HG03025 (cell line): ENCODE measurements at regions not wholly inside any gene's neighbourhood (a gene's known extent, or its start where the extent isn't known, plus 50 kb on each side); places are given as distances from the start of the nearest gene placed in this dataset.

ENCODE experiments used
- ATAC-seq: cut with Tn5 transposase; IDR thresholded peaks from one replicate; pipeline ENCODE4 v1.9.1; 2021; ENCODE audit warnings: mild to moderate bottlenecking, moderate library complexity; ENCODE audit not compliant: unreplicated experiment, low FRiP score

DNA sequence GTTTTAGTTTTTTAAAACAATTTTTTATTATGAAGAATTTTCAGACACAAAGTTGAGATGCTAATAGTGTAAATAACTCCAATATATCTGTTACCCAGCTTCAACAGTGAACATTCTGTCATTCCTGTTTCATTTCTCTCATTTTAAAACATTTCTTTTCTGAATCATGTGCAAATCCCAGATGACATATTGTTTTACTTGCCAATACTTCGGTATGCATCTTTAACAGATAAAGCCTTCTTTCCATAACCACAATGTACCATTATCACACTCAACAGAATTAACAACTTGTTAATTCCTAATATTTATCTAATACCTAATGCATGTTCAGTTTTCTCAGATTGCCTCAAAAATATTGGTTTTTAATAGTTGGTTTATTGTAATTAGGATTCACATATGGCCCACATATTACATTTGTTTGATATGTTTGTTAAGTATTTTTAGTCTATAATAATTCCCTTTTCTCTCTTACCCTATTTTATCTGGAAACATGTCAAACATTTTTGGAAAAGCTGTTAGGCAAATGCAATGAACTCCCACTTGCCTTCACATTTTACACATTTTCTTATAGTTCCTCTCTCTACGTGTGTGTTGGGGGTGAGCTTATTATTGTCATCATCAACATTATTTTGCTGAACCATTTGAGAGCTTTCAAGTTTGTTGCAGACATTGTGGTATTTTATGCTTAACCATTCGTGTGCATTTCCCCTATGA is 58.7 kb upstream of the ANKRD55 start:
- no peak for ATAC-seq

DNA sequence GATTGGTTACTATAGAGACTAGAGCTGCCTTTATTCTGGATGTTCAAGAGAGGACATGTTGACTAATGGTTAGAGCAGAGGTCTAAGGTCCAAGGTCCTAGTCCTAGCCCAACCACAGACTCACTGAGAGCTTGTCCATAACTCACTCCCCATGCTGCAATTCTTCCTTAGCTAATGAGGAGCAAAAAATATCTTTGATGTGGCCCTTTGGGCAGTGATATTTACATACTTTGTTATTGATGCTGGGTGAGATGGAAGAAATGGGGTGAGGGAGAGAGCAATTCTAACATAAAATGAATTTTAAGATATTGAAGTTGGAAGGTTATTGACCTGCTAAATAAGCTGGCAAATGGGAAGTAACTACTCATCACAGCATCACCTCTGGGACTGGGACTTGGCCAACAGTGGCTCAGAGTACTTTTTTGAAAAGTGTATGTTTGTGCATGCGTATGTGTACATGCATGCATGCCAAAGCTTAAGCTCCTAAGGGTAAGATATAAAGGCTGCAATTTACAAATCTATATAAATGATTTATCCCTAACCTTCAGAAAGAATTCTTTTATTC is 58.0 kb upstream of the ANKRD55 start:
- ATAC-seq, result no peak

DNA sequence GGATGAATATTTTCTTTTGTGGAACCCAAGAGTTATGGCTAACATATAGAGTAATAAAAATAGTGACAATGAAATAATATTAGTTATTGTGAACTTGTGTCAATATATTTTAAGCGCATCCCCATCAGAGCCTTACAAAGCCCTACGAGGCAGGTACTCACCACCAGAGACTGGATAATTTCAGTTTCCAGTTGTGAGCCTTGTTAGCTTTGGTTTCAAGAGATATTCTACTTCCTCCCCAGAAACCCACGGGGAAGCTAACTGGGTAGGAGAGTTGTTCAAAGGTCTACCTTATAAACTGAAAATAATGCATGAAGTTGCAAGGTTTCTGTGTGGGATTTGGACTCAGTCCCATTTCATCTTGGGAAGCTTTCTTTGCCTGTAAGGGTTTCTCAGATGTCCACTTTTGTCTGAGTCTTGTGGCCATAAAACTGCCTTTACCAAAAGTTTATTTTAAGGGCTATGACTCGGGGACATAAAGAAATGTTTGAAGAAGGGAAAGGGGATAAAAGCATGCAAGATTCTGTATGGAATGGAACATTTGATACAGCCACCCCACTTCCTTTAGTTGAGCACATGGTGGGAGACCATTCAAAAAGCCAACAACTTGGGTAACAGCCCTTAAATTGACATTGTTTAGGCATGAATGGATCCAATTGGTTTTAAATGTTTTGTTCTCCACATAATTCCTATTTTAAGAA is 57.4 kb upstream of the ANKRD55 start:
- ATAC-seq, result no peak

DNA sequence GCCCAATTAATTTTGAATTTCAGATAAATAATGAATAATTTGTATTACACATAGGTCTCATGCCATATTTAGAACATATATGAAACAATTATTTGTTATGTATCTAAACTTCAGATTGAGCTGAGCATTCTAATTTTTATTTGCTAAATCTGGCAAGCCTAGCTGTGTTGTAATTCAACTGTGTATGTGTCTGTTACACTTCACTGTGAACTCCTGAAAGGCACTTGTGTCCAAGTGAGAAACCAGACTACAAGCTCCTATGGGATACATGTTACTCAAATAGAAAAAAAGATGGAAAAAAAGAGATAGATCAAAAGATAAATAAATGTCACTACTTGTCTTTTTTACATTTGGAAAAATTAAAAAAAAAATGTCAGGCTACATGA is 56.5 kb upstream of the ANKRD55 start:
- no peak for ATAC-seq

DNA sequence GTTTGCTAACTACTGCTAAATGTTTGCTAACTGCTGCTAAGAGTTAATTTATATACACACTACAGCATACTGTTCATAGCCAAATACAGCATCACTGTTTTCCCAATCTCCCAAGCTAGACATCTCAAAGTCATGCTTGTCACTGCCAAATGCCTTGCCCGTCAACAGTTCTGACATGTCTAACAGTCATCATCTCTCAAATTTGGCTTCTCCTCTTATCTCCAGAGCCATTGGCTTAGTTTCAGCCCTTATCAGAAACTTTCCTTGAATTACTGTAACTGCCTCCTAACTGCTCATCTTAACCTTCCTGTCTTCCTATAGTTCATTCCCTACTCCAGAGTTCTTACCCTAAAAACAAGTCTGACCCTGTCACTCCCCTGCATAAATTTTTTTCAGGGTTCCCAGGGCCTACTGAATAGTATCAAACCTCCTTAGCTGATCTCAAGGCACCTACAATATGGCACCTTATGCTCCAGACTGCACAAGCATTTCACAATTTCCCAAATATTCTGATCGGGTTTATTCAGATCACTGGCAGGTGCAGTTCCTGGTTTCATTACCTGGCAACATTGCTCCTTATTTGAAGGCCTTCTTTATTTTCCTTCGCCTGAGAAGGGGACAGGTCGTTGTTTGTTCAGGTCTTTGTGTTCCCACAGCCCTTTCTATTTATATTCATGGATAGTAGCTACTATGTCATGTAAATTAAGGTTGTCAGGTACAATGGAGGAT is 55.9 kb upstream of the ANKRD55 start:
- ATAC-seq, result no peak

DNA sequence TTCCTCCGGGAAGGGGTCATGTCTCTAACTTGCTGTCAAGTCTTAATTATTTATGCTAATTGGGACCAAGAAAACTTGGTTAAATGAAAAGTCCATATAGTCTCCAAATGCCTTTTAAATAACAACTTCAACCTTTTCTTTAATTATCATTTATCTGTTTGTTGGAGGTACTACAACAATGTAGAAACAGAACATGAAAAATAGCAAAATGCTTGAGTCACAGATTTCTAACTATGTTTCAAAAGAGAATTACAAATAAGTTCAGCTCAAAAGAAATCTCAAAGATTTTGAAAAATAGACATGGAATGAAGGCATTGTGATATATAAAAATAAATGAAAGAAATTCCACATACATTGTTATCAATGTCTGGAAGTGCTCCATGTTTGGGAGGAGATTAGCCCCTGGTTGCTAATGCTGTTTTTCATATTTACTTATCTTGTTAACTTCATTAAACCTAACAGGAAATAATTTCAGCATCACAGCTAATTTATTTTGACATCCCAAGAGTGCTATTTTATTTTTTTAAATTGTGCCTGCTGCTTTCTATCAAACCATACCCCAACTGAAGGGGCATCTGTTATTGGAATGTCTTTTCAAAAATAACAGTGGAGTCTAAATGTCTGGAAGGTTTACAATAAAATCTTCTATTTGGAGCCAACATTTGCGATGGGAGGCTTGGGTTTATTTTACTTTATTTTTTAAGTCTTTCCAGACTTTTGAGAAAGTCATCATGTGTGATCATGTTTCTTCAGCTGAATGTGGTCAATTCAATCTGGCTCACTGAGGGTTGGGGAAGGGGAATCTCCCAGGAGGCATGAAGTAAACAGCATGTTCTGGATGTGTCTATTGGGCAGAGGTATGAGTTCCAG is 53.1 kb upstream of the ANKRD55 start:
- no peak for ATAC-seq

DNA sequence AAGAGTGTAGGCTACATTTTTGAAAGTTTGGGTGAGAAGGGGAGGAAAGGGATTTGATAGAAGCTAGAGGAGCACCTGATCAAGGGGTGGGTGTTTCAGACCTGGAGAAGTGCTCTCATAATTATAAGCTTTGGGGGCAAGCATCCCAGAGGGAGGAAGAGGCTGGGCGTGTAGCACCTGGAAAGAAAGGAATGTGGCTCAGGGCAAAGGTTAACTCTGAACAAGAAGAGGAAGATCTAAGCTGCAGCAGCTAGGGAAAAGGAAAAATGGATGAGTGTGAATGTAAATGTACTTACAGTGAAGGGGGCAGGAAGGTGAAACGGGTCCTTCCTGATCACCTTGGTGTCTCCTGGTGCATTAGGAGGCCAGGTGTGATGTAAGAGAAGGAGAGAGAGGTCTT is 49.8 kb upstream of the ANKRD55 start:
- ATAC-seq, result no peak
